NK-92 (cell line): ENCODE measurements at regions not wholly inside any gene's neighbourhood (a gene's known extent, or its start where the extent isn't known, plus 50 kb on each side); places are given as distances from the start of the nearest gene placed in this dataset.
"Not testable (repeated sequence)": the region's sequence is repeated elsewhere in the genome, so short reads cannot be mapped to it uniquely, and the experiment has no call there.

Experiments
- DNase-seq: peaks from one replicate; lab custom pipeline; 2025; ENCODE audit not compliant: unreplicated experiment; lab: John Stamatoyannopoulos, UW

GRCh38 chr11:67940440-67940839 lies 63.5 kb downstream of the UNC93B1 start:
- DNase-seq = not testable (repeated sequence)

DNA sequence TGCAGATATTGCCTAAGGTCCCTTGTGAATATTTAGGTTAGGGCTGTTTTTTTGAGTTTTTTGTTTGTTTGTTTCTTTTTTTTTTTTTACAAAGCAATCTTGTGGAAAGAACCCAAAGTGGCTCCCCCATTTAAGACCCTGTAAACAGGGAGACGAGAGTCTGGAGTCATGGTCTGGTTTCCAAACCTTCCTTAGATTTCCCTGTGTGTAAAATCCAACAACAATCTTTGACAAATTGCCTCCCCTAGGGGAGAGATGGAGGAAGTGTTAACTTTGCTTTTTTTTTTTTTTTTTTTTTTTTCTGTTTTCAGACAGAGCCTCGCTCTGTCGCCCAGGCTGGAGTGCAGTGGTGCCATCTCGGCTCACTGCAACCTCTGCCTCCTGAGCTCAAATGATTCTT lies 64.9 kb downstream of the UNC93B1 start:
- not testable (repeated sequence) for DNase-seq

GRCh38 chr11:67938371-67938770 lies 65.5 kb downstream of the UNC93B1 start:
- DNase-seq = not testable (repeated sequence)

GRCh38 chr11:67923565-67923964 lies 80.3 kb downstream of the UNC93B1 start:
- not testable (repeated sequence) for DNase-seq

- DNase-seq = not testable (repeated sequence)
These were observed 83.4 kb downstream of the UNC93B1 start for GRCh38 chr11:67920546-67920945.

GRCh38 chr11:67912184-67912583 lies 91.7 kb downstream of the UNC93B1 start:
- DNase-seq = not testable (repeated sequence)

GRCh38 chr11:67911211-67911610 lies 92.7 kb downstream of the UNC93B1 start:
- not testable (repeated sequence) for DNase-seq

DNA sequence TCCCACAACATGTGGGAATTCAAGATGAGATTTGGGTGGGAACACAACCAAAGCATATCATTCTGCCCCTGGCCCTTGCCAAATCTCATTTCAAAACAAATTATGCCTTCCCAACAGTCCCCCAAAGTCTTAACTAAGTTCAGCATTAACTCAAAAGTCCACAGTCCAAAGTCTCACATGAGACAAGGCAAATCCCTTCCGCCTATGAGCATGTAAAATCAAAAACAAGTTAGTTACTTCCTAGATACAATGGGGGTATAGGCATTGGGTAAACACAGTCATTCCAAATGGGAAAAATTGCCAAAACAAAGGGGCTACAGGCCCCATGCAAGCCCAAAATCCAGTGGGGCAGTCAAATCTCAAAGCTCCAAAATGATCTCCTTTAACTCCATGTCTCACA lies 93.1 kb downstream of the UNC93B1 start:
- DNase-seq = not testable (repeated sequence)

GRCh38 chr11:67906969-67907368 lies 96.9 kb downstream of the UNC93B1 start:
- DNase-seq = not testable (repeated sequence)

DNA sequence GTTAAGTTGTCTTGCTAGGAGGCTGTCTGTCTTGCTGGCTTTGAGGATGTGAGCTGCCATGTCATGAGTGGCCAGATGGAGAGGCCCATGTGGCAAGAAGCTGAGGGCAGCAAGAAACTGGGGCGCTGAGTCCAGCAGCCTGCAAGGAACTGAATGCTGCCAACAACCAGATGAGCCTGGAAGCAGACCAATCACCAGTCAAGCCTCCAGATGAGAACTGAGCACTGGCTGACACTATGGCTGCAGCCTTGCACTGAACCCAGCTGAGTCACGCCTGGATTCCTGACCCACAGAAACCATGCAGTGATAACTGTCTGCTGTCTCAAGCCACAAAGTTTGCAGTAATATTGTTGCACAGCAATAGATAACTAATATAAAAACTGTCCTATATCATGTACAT lies 104.4 kb downstream of the UNC93B1 start:
- not testable (repeated sequence) for DNase-seq

DNA sequence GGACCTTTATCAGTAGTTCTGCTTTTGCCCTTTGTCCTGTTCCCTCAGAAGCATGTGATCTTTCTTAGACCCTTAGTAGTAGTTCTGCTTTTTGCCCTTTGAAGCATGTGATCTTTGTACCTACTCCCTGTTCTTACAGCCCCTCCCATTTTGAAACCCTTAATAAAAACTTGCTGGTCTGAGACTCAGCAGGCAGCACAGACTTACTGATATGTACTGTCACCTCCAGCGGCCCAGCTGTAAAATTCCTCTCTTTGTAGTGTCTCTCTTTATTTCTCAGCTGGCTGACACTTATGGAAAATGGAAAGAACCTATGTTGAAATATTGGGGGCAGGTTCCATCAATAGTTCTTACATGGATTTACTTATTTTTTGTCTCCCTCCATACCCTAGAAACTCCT lies 110.4 kb downstream of the UNC93B1 start:
- not testable (repeated sequence) for DNase-seq

DNA sequence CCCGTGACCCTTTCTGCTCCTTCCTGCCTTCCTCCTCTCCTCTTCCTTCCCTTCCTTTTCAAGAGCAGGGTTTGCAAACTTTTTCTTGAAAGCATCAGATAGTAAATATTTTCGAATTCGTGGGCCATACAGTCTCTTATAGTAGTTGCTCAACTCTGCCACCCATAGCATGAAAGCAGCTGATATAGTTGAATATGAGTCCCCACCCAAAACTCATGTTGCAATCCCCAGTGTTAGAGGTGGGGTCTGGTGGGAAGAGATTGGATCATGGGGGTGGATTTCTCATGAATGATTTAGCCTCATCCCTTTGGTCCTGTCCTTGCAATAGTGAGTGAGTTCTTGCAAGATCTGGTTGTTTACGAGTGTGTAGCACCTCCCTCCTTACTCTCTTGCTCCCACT lies 114.3 kb downstream of the UNC93B1 start:
- not testable (repeated sequence) for DNase-seq

- not testable (repeated sequence) for DNase-seq
These were observed 115.8 kb downstream of the UNC93B1 start for GRCh38 chr11:67888056-67888455.

- not testable (repeated sequence) for DNase-seq
These were observed 117.2 kb downstream of the UNC93B1 start for GRCh38 chr11:67886672-67887071.

- not testable (repeated sequence) for DNase-seq
These were observed 117.7 kb downstream of the UNC93B1 start for GRCh38 chr11:67886207-67886606.

DNA sequence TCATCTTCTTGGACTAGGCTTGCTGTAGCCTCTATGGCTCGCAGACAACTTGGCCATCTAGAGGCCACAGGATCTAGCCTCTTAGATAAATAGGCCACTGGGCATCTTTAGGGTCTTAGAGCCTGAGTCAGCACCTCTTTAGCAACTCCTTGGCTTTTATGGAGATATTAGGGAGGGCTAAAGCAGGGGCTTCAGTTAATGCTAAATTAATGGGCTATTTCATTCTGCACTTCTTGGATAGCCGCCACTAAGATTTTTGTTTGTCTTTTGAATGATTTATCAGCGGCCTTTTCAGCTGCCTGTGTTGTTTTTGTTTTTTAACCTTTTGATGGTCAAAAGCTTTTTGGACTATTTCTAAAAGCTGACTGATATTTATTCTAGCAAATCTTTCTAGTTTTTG lies 118.3 kb downstream of the UNC93B1 start:
- not testable (repeated sequence) for DNase-seq

DNA sequence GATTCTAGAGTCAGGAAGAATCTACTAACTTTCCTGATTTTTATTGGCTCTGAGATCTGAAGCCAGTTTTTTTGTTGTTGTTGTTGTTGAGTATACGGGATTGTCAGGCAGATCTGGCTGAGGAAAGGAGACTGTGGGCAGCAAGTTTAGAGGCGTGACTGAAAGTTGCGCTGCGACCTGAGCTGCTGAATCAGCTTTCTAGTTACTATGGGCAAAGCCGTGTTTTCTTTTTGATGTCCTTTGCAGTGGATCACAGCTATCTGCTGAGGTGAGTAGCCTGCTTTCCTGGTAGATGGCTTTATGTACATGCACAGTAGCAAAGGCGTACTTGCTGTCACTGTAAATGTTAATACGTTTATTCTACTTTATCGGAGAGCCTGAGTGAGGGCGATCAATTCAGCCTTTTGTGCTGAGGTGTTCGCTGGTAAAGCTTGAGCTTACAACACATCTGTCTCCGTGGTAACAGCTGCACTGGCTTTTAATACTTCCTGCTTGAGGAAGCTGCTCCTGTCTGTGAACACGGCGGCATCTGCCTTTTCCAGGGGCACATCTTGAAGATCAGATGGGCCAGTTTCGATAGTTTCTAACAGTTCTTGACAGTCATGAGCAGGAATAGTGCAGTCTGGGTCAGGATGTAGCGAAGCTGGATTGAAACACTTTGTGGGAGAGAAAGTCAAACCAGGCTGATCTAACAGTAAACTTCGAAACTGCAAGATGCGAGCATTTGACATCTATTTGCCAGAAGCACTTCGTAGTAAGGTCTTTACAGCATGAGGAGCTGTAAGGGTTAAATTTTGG lies 118.9 kb downstream of the UNC93B1 start:
- not testable (repeated sequence) for DNase-seq

GRCh38 chr11:67884073-67884757 lies 119.7 kb downstream of the UNC93B1 start:
- DNase-seq = not testable (repeated sequence)

DNA sequence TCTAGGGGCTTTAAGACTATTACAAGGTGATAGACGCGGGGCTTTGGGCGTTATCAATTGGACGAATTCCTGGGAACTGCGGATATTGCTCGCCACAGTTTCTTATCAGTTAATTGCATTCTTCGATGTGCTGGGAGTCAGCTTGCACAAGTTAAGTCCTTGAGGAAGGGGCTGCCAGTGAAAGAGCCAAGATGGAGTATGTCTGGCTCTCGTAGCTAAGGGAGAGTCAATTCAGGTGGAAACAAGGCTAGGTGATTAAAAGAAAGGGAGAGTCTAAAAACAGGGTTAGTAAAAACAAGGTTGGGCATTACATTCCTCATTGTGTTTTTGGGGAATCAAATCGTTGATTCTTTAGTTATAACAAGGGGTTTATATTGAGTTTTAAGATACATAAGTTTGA lies 121.6 kb downstream of the UNC93B1 start:
- DNase-seq = not testable (repeated sequence)

DNA sequence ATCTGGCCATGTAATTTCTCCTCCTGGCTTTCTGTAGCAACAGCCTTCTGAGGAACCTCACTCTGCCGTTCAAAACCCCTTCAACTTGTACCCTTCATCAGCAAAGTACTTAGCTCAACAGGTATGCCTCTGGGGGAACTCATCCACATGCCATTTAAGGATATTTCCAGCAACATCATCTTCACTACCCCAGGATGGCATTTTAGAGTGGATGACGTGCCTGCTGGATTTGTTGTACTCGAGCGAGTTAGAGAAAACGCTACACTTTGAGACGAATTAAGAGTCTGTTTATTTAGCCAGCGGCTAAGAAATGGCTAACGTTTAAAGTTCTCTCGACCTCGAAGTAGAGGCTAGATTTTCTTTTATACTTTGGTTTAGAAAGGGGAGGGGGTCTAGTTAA lies 122.1 kb downstream of the UNC93B1 start:
- DNase-seq = not testable (repeated sequence)

GRCh38 chr11:67880594-67881196 lies 123.2 kb downstream of the UNC93B1 start:
- DNase-seq = not testable (repeated sequence)

DNA sequence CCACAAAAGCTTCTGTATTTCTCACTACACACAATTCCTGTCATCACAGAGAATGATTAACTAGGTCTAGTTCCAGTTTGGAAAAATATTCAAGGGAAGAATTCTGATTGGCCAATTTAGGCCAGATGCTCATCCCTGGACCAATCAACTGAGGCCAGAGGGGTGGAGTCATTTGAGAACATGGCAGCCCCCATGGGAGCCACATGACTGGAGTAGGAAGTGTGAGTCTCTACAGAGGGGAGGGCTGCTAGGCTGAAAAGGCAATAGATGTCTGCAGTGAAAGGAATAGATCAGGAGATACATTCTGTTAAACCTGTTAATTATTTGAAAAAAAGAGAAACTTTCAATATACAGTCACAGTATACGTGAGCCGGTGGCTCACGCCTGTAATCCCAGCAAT lies 125.2 kb downstream of the UNC93B1 start:
- not testable (repeated sequence) for DNase-seq
